RWPE1 (cell line): ENCODE measurements at regions not wholly inside any gene's neighbourhood (a gene's known extent, or its start where the extent isn't known, plus 50 kb on each side); places are given as distances from the start of the nearest gene placed in this dataset.

ENCODE experiments used
- CTCF ChIA-PET: fragments of 350-600 bp; sonication (Branson Sonifier 250); formaldehyde crosslinking; extraction: SDS; loops from one replicate; lab custom pipeline; 2021; lab: Yijun Ruan, JAX
- POLR2A ChIA-PET: fragments of 400-600 bp; formaldehyde crosslinking; extraction: SDS; loops from one replicate; lab custom pipeline; 2020; ENCODE audit warnings: antibody characterized with exemption; ENCODE audit not compliant: low non-redundant PET; lab: Yijun Ruan, JAX
- DNase-seq: peaks from one replicate; pipeline ENCODE4 v3.0.0; 2012; ENCODE audit warnings: low spot score
- H3K27ac ChIP-seq: fragments of 450-650 bp; 2 replicates; pipeline ENCODE4 v1.5.1; 2017
- TF ChIP-seq, protein P1 (sequence below): fragments of 450-650 bp; conservative IDR thresholded peaks from 2 replicates; pipeline ENCODE4 v1.5.1; 2017; ENCODE audit warnings: low read depth, mild to moderate bottlenecking

DNA sequence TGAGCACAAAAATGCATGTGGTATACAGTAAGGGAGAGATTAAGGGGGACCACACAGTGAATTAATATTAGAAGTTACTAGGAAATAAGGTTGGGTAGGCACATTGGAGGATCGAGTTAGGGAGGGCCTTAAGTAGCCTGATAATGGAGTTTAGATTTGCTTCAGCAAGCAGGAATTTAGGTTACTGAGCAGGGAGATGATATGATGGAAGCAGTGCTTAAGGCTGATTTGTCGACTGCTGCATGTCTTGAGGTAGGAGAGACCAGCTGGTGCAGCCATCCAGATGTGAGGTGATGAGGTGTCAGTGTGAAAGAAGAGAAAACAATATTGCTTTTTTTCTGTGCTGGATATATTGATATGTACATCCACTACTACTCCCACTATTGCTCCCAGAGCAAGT lies 55.2 kb upstream of the ACTBL2 start:
- no peak overlapping the region for H3K27ac ChIP-seq
- POLR2A ChIA-PET, result no interaction called here
- TF ChIP-seq, protein P1, sequence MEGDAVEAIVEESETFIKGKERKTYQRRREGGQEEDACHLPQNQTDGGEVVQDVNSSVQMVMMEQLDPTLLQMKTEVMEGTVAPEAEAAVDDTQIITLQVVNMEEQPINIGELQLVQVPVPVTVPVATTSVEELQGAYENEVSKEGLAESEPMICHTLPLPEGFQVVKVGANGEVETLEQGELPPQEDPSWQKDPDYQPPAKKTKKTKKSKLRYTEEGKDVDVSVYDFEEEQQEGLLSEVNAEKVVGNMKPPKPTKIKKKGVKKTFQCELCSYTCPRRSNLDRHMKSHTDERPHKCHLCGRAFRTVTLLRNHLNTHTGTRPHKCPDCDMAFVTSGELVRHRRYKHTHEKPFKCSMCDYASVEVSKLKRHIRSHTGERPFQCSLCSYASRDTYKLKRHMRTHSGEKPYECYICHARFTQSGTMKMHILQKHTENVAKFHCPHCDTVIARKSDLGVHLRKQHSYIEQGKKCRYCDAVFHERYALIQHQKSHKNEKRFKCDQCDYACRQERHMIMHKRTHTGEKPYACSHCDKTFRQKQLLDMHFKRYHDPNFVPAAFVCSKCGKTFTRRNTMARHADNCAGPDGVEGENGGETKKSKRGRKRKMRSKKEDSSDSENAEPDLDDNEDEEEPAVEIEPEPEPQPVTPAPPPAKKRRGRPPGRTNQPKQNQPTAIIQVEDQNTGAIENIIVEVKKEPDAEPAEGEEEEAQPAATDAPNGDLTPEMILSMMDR, result no peak
- no peak for DNase-seq
- CTCF ChIA-PET, result interaction anchor here (0.7 kb wide), 1 partner anchor 25 kb away, joined by 6 read pairs; no protein-coding TSS in a partner anchor

DNA sequence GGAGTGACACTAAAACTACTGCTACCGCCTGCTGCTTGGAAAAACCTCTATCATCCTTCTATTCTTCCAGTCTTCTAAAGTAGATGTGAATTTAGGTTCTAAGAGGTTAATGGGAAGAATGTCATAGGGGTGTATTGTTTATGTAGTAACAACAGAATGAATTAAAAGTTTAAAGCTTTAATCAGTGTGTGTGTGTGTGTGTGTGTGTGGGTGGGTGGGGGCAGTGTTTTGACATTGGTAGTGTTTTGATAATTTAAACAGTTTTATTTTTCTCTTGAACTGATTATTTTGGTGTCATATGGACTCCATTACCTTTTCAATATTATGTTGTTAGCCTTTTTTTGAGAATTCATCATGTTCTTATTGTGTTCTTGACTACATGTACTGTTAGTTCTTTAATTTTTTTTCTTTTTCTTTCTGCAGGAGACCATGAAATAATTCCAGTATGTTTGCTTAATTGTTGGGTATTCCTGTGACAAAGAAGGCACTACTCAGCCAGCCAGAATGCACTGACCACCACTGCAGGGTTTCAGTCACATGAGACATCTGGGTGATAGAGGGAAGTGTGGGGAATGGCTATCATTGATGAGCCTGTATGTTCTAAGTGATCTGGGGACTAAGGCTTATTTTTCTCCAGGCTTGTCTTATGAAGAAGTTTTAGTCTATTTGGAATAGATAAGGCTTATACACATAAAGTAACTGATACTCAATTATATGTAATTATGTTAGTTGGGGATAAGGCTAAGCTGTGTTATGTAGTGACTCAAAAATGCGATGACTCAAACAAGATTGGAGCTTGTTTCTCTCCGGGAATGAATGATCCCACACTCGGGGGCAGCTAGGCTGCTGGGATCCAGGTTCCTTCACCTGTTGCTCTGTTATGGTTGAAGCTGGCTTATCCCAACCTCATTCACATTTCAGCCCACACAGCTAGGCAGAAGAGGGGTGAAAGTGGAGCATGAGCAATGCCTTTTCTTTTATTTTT lies 50.2 kb upstream of the ACTBL2 start:
- TF ChIP-seq, protein P1, result no peak
- no peak overlapping the region for H3K27ac ChIP-seq
- ChIA-PET POLR2A (no interaction called here), CTCF (interaction anchor here (0.5 to 1.2 kb wide), 4 partner anchors 19 to 512 kb away, joined by 3 to 4 read pairs (median 3); no protein-coding TSS in a partner anchor)
- peak; percentile 57 for DNase-seq
